ENCODE measurements at regions not wholly inside any gene's neighbourhood (a gene's known extent, or its start where the extent isn't known, plus 50 kb on each side); places are given as distances from the start of the nearest gene placed in this dataset.

- no peak for DNase-seq (ENCODE audit: low read depth)
- H3K4me3 ChIP-seq (ENCODE audit: low read depth, low read length), result no peak overlapping the region
- TF ChIP-seq, protein P1, sequence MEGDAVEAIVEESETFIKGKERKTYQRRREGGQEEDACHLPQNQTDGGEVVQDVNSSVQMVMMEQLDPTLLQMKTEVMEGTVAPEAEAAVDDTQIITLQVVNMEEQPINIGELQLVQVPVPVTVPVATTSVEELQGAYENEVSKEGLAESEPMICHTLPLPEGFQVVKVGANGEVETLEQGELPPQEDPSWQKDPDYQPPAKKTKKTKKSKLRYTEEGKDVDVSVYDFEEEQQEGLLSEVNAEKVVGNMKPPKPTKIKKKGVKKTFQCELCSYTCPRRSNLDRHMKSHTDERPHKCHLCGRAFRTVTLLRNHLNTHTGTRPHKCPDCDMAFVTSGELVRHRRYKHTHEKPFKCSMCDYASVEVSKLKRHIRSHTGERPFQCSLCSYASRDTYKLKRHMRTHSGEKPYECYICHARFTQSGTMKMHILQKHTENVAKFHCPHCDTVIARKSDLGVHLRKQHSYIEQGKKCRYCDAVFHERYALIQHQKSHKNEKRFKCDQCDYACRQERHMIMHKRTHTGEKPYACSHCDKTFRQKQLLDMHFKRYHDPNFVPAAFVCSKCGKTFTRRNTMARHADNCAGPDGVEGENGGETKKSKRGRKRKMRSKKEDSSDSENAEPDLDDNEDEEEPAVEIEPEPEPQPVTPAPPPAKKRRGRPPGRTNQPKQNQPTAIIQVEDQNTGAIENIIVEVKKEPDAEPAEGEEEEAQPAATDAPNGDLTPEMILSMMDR (IDR thresholded peaks at IDR 0.05; ENCODE audit: low read depth, low read length, missing control alignments), result no peak
Observed at GRCh38 chr12:39173726-39174125, 268.3 kb upstream of the CPNE8 start.

DNA sequence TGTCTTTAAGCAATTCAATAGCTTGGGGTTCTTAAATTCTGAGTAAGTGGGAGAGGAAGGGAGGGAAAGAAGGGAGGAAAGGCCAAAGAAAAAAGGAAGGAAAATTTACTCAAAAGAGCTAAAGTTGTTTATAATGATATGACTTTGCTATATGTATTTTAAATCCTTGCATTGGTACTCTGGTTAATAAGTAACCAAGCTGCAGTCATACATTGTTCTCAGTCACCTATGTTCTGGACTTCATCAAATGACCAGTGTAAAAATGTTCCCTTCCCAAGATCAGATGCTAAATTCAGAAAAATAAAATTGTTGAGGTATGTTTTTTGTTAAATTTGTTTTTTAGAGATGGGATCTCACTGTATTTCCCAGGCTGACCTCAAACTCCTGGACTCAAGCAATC, 259.9 kb upstream of the CPNE8 start:
- DNase-seq (ENCODE audit: low read depth), result no peak
- TF ChIP-seq, protein P1 (IDR thresholded peaks at IDR 0.05; ENCODE audit: low read depth, low read length, missing control alignments), result no peak

DNA sequence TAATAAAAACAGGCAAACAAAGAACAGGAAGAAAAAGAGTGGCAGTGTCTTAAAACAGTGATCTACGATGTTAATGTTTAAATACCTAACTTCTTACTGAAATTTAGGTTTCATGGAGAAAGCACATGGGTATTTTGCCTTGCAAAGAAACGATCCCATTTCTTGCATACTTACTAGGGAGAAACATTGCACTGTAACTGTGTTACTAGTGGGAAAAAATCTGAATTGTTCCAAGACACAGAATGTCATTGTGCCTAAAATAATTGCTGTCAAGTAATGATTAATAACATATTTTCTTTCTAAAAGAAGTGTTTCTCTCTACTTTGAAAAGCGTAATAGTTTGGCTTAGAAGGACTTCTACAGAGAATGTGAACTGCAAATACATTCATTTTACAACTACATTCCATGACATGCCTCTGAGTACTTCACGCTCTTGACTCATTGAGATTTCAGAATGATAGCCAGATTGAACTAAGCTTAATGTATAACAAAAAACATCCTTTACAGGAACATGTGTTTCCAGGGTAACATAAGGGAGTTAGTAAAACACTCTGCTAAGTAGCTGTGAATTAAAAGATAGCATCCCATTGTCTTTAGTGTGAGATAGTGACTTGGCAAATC, 256.2 kb upstream of the CPNE8 start:
- no peak overlapping the region for H3K4me3 ChIP-seq (ENCODE audit: low read depth, low read length)
- no peak for DNase-seq (ENCODE audit: low read depth)
- TF ChIP-seq, protein P1 (IDR thresholded peaks at IDR 0.05; ENCODE audit: low read depth, low read length, missing control alignments), result no peak

More for the DNA sequence above, 259.9 kb upstream of the CPNE8 start:
- H3K4me3 ChIP-seq (ENCODE audit: low read depth, low read length), result no peak overlapping the region

DNA sequence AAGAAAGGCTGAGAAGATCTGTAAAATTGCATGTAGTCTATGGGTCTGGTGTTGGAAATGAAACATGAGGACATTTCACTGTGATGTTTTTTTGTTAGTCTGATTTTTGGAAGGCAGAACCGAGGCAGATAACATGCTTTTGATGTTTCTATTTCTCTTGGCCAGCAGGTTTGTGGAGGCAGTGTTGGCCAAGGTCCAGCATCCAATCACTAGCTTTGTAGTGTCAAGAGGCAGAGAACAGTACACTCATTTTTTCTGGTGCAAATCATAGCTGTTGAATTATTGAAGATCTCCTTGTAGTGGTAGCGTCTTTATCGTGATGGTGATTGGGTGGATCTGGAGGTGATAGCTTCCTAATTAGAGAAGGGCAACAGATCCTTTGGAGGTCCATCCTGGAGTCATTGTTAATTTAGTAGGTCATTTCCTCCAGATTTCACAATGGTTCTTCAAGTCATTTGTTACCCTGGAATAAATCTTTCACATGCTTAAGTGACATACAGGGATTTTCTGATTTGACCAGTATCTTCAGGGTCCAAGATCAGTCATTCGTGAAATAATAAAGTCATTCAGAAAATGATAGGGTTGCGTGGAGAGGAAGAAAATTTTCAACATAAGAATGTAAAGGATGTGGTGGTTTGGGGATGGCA, 252.4 kb upstream of the CPNE8 start:
- no peak for DNase-seq (ENCODE audit: low read depth)
- H3K4me3 ChIP-seq (ENCODE audit: low read depth, low read length), result no peak overlapping the region
- TF ChIP-seq, protein P1 (IDR thresholded peaks at IDR 0.05; ENCODE audit: low read depth, low read length, missing control alignments), result no peak

DNA sequence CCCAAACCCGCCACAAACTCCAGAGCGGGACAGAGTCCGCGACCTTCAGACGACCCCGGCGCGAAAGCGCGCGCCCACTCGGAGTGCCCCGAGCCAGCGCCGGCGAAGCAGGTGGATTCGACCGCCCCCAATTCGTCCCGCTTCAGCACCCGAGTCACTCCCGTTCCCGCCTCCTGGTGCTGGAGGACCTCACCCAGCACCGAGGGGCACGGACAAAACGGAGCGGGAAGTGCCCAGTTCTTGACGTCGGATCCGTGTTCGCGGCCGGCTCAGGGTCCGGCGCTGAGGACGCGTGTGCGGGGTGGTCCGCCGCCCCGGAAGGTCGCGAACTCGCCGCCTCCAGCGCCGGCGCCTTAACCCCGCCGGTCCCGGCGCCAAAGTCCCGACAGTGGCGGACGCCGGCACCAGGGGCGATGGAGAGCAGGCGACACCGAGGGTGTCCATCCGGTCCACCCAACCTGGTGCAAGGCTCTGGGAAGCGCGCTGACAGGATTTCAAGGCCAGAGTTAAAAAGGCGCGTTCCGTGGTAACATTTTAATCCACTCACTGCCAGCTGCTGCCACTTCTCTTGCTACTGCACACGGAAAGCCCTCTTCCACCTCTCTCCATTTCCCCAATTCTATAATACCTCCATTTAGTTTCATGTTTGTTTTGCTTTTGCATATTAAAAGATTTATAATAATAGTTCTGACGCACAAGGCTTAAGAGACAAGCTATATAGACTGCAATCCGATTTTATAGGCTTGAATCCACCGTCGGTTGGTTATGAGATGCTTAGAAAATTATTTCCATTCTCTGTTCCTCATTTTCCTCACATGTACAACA, 240.0 kb upstream of the CPNE8 start:
- TF ChIP-seq, protein P1 (IDR thresholded peaks at IDR 0.05; ENCODE audit: low read depth, low read length, missing control alignments), result no peak
- DNase-seq (ENCODE audit: low read depth), result no peak
- no peak overlapping the region for H3K4me3 ChIP-seq (ENCODE audit: low read depth, low read length)

DNA sequence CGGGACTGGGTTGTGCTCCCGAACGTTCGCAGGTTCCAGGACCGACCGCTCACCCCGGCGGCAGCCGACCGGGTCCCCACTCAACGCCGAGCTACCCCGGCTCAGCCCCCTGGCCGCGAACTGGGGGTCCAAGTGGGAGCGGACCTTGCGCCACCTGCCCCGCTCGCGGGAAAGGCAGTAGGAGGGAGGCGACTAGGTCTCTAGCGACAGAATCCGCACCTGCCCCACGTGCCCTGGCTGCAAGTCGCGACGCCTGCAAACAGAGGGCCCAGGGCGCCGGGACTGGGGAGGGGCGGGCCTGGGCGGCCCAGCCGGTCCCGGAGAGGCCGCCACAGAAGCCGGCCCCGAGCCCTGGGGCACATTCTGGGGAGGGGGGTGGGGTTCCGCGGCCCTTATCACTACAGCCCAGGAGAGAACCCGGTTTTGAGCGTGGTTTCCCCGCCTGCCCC, 239.2 kb upstream of the CPNE8 start:
- no peak overlapping the region for H3K4me3 ChIP-seq (ENCODE audit: low read depth, low read length)
- TF ChIP-seq, protein P1 (IDR thresholded peaks at IDR 0.05; ENCODE audit: low read depth, low read length, missing control alignments), result no peak
- DNase-seq (ENCODE audit: low read depth), result no peak

Measured in GM12864 (cell line).